HG02678 (cell line): ENCODE measurements at regions not wholly inside any gene's neighbourhood (a gene's known extent, or its start where the extent isn't known, plus 50 kb on each side); places are given as distances from the start of the nearest gene placed in this dataset.

Source experiments
- ATAC-seq: cut with Tn5 transposase; IDR thresholded peaks from one replicate; pipeline ENCODE4 v1.9.1; 2021; ENCODE audit warnings: mild to moderate bottlenecking, moderate library complexity; ENCODE audit not compliant: unreplicated experiment

DNA sequence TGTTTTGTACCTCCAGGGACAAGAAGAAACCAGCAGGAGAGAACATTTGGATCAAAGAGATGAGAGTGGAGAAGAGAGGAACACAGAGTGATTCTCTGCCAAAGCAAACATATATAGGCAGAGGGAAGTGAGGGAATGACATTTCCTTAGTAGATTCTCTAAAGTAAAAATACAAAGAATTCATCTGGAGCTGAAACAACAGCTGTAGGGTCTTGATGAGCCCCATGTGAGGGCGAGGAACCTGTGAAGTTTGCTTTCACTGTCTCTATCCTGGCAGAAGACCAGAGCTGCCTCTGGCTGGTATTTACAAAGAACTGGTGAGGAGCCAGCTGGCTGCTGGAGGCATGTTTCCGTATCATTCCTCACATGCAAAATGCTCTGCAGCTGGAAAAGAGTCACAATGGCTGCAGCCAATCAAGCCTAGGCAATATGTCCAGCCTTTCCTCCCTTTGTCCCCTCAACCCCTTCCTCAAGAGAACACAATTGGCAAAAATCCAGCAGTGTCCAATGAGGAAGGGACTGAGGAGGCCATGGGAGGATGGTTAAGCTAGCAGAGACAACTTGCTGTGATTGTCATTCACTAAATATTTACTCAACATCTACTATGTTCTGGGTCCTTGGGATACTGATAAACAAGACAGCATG, 122.5 kb downstream of the PHLDA1 start:
- ATAC-seq, result no peak

- no peak for ATAC-seq
Measured at GRCh38 chr12:75905922-75906321, 125.7 kb downstream of the PHLDA1 start.

GRCh38 chr12:75900781-75901254, 130.8 kb downstream of the PHLDA1 start:
- no peak for ATAC-seq

GRCh38 chr12:75900226-75900625, 131.3 kb downstream of the PHLDA1 start:
- ATAC-seq, result no peak

GRCh38 chr12:75894965-75895754, 136.4 kb downstream of the PHLDA1 start:
- ATAC-seq, result no peak

GRCh38 chr12:75893765-75894164, 137.8 kb downstream of the PHLDA1 start:
- ATAC-seq, result no peak

DNA sequence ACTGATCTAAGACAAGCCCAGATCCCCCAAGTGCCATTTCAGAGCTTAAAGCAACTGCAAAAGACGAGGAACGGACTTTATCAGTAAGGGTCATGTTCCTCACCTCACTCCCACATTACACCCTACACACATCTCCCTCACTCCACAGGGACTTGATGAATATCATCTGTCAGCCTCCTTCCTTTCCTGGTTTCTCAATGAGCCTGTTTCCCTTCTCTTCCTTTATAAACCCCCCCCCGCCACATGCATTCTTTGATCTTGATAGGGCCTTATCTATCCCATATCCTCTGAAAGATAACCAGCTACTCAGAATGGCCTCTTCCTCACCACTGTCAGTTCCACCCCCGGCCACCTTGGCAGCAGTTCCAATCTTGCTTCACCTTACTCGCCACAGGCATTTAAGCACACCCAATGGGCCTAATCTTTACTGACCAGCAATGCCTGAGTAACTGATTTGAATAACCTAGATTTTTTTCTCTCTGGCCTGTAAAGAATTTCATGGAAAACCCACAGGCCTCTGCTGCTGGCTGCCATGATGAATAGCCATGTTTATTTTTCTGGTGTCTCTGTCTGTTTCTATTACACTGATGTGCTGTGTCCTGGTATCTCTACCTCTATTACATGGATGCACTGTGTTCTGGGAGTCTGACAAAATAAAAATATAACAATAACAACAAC, 138.7 kb downstream of the PHLDA1 start:
- no peak for ATAC-seq

- ATAC-seq, result no peak
Measured at GRCh38 chr12:75891072-75891471, 140.5 kb downstream of the PHLDA1 start.

GRCh38 chr12:75890660-75891059, 140.9 kb downstream of the PHLDA1 start:
- ATAC-seq, result no peak

DNA sequence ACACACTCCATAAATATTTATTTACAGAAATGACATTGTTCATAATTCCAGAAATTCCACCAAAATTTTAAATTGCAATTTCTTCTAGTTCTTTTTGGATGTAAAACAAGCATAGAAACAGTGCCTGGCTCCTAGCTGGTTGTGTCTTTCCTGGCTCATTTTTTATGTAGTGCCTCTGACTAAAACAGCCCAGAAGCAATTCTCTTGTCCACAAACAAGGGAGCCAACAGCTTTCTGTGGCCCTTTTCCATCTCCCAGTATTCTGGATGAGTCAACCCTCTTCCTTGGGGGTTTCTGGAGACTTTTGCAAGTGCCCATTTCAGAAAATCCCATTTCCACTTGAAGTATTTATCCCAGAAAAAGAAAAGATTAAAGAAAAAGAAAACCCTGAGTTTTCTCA, 141.4 kb downstream of the PHLDA1 start:
- ATAC-seq, result no peak

DNA sequence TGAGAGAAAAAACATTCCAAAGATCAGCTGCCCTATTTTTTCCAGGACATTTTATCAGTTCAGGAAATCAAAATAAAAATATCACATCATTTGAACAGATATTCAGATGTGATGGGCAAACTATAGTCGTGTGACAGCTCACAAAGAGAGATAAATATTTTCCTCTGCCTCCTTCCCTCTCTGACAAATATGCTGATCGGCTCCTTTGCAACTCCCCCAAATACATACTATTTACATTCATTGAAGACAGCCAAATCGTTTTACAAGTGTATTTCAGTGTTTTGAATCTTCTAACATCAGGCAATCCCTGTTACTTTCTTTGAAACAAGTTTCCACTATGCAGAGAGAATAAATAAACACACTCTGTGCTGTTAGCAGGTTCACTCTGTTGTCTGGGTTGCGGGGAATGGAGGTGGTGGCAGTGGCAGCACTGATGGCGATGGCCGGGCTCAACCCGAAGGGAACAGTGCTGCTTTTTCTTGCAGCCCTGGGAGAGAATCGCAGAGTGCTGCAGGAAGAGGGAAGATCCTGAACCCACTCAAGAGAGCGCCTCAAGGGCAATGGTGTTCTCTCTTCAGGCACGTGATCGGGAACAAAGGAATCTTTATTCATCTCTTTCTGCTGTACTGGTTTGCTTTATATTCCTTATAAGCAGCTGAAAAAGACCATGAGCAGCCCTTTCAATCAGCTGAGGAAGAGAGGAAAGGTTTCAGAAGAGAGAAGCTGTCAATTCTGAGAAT, 142.5 kb downstream of the PHLDA1 start:
- ATAC-seq, result no peak

DNA sequence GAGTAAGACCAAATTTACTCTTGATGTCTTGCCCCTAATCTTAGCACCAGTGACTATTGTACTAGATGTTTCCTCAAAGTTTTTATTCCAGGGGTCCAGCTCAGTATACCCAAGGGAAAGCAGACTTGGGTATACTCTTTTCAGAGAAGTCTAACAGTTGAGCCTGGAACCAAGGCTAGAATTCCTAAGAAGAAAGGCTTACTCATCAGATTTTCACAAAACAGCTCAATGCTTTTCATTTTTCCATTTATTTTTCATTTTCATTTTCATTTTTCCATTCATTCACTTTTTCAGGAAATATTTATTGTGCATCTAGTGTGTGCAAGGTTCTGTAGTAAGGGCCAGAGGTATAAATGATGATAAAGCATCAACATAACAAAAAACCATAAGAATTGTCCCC, 143.2 kb downstream of the PHLDA1 start:
- no peak for ATAC-seq

- no peak for ATAC-seq
Measured at GRCh38 chr12:75887979-75888378, 143.6 kb downstream of the PHLDA1 start.

GRCh38 chr12:75884465-75884985, 147.1 kb downstream of the PHLDA1 start:
- ATAC-seq, result no peak

DNA sequence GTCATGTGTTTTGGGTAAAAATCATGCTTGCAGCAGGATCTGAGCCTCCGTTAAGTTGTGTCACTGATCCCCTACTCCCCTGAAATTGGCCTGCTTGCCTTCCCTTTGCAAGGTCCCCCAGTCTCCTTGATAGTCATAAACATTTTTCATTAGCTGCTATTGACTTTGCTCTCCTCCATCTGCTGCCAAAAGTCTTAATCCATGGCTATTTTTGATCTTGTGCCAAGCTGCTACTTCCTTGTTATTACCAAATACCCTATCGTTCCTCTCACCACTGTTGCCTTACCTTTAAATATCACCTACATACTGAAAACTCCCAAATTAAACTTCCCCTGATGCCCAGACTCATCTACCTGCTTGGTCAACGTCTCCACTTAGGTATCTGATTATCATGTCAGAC, 148.3 kb downstream of the PHLDA1 start:
- ATAC-seq, result no peak

DNA sequence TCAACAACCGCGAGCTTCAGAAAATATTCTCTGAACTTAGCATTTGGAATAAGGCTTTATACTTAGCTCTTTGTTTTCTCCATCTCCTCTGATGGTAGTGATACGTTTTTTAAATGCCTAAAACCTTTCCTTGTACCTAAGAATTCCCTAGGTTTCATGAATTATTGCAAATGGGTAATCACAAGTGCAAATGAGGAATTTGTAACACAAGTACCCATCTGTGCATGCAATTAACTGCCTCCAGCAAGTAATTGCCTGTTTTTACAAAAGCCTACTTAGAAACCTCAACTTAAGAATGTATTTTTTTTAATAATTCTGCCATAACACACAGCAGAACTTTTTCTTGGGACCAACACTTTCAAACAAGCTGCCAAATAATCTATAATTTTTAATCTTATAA, 149.2 kb downstream of the PHLDA1 start:
- ATAC-seq, result no peak

DNA sequence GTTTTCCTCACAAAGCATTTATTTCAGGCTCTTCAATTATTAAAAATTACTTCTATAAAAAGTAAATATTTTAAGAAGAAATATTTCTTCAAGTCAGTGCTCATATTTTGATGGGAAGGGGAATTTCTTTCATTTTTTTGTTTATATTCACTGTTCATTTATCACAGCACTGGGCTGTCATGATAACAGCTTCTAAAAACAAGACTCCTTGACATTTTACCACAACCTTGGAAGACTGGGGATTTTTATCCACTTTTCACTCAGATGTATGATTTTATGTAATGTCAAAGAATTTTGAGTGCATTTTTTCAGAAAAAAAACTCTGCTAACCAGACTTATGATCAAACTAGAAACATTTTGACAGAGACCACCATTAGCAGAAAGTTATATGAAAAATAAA, 149.7 kb downstream of the PHLDA1 start:
- no peak for ATAC-seq

- no peak for ATAC-seq
Measured at GRCh38 chr12:75877763-75878621, 153.6 kb downstream of the PHLDA1 start.

DNA sequence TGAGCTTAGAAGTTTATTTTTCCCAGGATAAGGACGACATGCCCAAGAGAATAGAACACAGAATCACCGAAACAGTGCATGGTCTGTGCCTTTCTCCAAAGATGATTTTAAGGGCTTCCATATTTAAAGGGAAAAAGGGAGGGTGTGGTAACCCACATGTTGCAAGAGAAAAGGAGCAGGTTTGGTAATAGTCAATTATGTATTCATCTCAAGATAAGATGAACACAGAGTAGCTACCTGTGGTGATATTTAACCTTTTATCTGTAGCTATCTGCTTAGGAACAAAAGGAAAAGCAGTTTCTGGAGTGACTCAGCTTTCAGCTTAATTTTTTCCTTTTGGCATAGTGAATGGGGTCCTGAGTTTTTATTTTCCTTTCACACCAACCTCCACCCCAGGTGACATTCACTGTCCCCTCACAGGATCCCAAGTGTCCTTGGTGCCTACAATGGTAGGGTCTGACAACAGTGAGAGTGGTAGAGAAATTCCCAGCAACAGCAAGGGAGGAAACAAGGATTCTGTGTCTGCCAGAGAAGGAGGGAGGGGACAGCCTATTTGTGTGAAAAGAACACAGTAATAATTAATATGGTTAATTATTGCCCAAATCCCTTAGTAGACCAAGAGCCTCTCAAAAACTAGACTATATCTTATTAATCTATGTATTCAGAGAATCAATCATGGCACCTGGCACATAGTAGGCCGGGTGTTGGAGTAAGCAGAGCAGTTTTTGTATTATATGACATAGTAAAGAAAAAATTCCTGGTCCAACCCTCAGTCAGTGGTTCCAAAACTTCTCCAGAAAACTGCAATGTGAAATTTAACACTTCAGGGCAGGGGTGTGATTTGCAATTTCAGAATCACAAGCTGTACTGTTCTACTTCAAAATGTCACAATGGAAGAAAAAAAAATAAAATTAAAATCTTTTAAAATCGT, 154.5 kb downstream of the PHLDA1 start:
- ATAC-seq, result no peak
